Mammary epithelial cell (primary cell): ENCODE measurements at regions not wholly inside any gene's neighbourhood (a gene's known extent, or its start where the extent isn't known, plus 50 kb on each side); places are given as distances from the start of the nearest gene placed in this dataset.

Experiments used
- EZH2 ChIP-seq: IDR thresholded peaks from 2 replicates; pipeline ENCODE4 v1.6.1; 2012; ENCODE audit warnings: low read length, inconsistent platforms, borderline replicate concordance
- TF ChIP-seq, protein P1 (sequence below), 2 donors: IDR thresholded peaks in 1 of 2; conservative IDR thresholded peaks in 1 of 2; 2 replicates each; pipeline ENCODE4 v1.5.1; 2011 to 2012; ENCODE audit warnings: inconsistent platforms in 2 of 2, low read length in 2 of 2, mild to moderate bottlenecking in 2 of 2, control low read depth in 1 of 2, low read depth in 1 of 2; ENCODE audit not compliant: insufficient read depth in 1 of 2; ENCODE audit errors: extremely low read depth in 1 of 2

- TF ChIP-seq, protein P1, sequence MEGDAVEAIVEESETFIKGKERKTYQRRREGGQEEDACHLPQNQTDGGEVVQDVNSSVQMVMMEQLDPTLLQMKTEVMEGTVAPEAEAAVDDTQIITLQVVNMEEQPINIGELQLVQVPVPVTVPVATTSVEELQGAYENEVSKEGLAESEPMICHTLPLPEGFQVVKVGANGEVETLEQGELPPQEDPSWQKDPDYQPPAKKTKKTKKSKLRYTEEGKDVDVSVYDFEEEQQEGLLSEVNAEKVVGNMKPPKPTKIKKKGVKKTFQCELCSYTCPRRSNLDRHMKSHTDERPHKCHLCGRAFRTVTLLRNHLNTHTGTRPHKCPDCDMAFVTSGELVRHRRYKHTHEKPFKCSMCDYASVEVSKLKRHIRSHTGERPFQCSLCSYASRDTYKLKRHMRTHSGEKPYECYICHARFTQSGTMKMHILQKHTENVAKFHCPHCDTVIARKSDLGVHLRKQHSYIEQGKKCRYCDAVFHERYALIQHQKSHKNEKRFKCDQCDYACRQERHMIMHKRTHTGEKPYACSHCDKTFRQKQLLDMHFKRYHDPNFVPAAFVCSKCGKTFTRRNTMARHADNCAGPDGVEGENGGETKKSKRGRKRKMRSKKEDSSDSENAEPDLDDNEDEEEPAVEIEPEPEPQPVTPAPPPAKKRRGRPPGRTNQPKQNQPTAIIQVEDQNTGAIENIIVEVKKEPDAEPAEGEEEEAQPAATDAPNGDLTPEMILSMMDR (conservative IDR thresholded peaks at IDR 0.05 in 1 of 2, IDR thresholded peaks at IDR 0.05 in 1 of 2; ENCODE audit: extremely low read depth in 1 of 2, insufficient read depth in 1 of 2, low read depth in 1 of 2, low read length in 2 of 2), result no peak
- TF ChIP-seq EZH2, result no peak
These were observed 134.3 kb downstream of the TDRD15 start for GRCh38 chr2:21258082-21258481.
